GM12878 (cell line): ENCODE measurements at regions not wholly inside any gene's neighbourhood (a gene's known extent, or its start where the extent isn't known, plus 50 kb on each side); places are given as distances from the start of the nearest gene placed in this dataset.
A peak's percentile ranks its signal among the peaks of the same experiment; 100 is the strongest.

Experiments
- ATAC-seq: fragments of 200-7000 bp; cut with Tn5 transposase; 3 replicates; pipeline ENCODE4 v1.9.1; 2020; ENCODE audit warnings: mild to moderate bottlenecking, moderate library complexity
- BruUV-seq: library from RNA; stranded (reverse); fragments of 400-500 nt; replicated peaks from 2 replicates; lab custom pipeline; 2021; lab: Mats Ljungman, UMichigan
- CTCF ChIA-PET: fragments of 300-600 bp; sonication (Branson Sonifier 250); formaldehyde crosslinking; extraction: SDS; loops from one replicate; lab custom pipeline; 2021; ENCODE audit warnings: inconsistent platforms; lab: Yijun Ruan, JAX
- POLR2A ChIA-PET: fragments of 350-600 bp; formaldehyde crosslinking; extraction: SDS; loops from one replicate; lab custom pipeline; 2021; ENCODE audit warnings: inconsistent platforms; lab: Charles Lee
- RAD21 ChIA-PET: fragments of 300-600 bp; sonication (Branson Sonifier 250); formaldehyde crosslinking; loops from one replicate; lab custom pipeline; 2023; ENCODE audit warnings: antibody characterized with exemption; ENCODE audit not compliant: unreplicated experiment; lab: Charles Lee
- SMC1A ChIA-PET: fragments of 300-600 bp; sonication (Branson Sonifier 250); formaldehyde crosslinking; loops from one replicate; lab custom pipeline; 2023; ENCODE audit not compliant: unreplicated experiment, uncharacterized antibody; lab: Charles Lee
- DNase-seq: peaks from one replicate; pipeline ENCODE4 v3.0.0-alpha.2; 2011; ENCODE audit warnings: low read depth, low spot score
- FAIRE-seq: peaks from 3 replicates; lab custom pipeline; 2011; peaks lifted over from hg19 to GRCh38; lab: Jason Lieb, UNC
- H2AFZ ChIP-seq: 2 replicates; pipeline ENCODE4 v1.6.0; 2011; ENCODE audit warnings: low read depth, low read length, control low read depth; ENCODE audit not compliant: control insufficient read depth
- H3K27ac ChIP-seq: 2 replicates; pipeline ENCODE4 v1.5.1; 2011; ENCODE audit warnings: control low read depth; ENCODE audit not compliant: control insufficient read depth, insufficient read depth
- H3K27me3 ChIP-seq, 2 experiments: replicated peaks in 1 of 2; 2 replicates each; pipeline versions ENCODE4 v1.6.0 to v1.6.1; 2011; ENCODE audit warnings: low read length in 1 of 2; ENCODE audit not compliant: control insufficient read depth in 2 of 2, insufficient read depth in 2 of 2
- H3K36me3 ChIP-seq, 2 experiments: 2 replicates each; pipeline ENCODE4 v1.5.1; 2011; ENCODE audit warnings: low read length in 1 of 2; ENCODE audit not compliant: control insufficient read depth in 2 of 2, insufficient read depth in 2 of 2
- H3K4me1 ChIP-seq: 2 replicates; pipeline ENCODE4 v1.6.1; 2011; ENCODE audit warnings: mild to moderate bottlenecking, low read length, moderate library complexity, mixed read lengths; ENCODE audit not compliant: control insufficient read depth, insufficient read depth
- H3K4me2 ChIP-seq: 2 replicates; pipeline ENCODE4 v1.6.0; 2011; ENCODE audit warnings: control low read depth; ENCODE audit not compliant: control insufficient read depth, insufficient read depth
- H3K4me3 ChIP-seq: fragments of 200-600 bp; sonication (generic); 2 replicates; pipeline ENCODE4 v1.5.1; 2016
- H3K79me2 ChIP-seq: 2 replicates; pipeline ENCODE4 v1.6.0; 2011; ENCODE audit warnings: low read length; ENCODE audit not compliant: control insufficient read depth, insufficient read depth
- H3K9ac ChIP-seq: 2 replicates; pipeline ENCODE4 v1.8.0; 2011; ENCODE audit warnings: low read length, control low read depth, mixed read lengths; ENCODE audit not compliant: control insufficient read depth, insufficient read depth
- H3K9me3 ChIP-seq: replicated peaks from 3 replicates; pipeline ENCODE4 v1.5.1; 2011; ENCODE audit warnings: mild to moderate bottlenecking, low read length; ENCODE audit not compliant: control insufficient read depth, insufficient read depth
- H4K20me1 ChIP-seq: 2 replicates; pipeline ENCODE4 v1.6.0; 2011; ENCODE audit not compliant: control insufficient read depth, insufficient read depth
- EP300 ChIP-seq, 2 experiments: fragments of 150-350 bp in 1 of 2; IDR thresholded peaks; 2 replicates each; pipeline ENCODE4 v1.6.1; 2011 to 2012; ENCODE audit warnings: low read depth in 2 of 2, low read length in 2 of 2, borderline replicate concordance in 1 of 2, improper control_type of control experiment in 1 of 2, inconsistent platforms in 1 of 2; ENCODE audit not compliant: control insufficient read depth in 1 of 2
- IKZF2 ChIP-seq, 2 experiments: fragments of 450-650 bp; IDR thresholded peaks; 2 replicates each; pipeline ENCODE4 v1.6.1; 2017; ENCODE audit warnings: mild to moderate bottlenecking in 2 of 2, moderate library complexity in 2 of 2
- MYC ChIP-seq: IDR thresholded peaks from 2 replicates; pipeline ENCODE4 v1.6.1; 2011; ENCODE audit warnings: mild to moderate bottlenecking, low read length, moderate library complexity, inconsistent platforms; ENCODE audit not compliant: insufficient read depth, insufficient replicate concordance, insufficient read length, severe bottlenecking
- PML ChIP-seq: IDR thresholded peaks from 2 replicates; pipeline ENCODE4 v1.6.1; 2012; ENCODE audit warnings: low read length, inconsistent platforms
- POLR2AphosphoS2 ChIP-seq: IDR thresholded peaks from 2 replicates; pipeline ENCODE4 v1.6.1; 2011; ENCODE audit warnings: low read depth, mild to moderate bottlenecking, low read length, improper control_type of control experiment, moderate library complexity
- RAD51 ChIP-seq: fragments of 450-650 bp; IDR thresholded peaks from 2 replicates; pipeline ENCODE4 v1.6.1; 2016; ENCODE audit warnings: moderate library complexity, mild to moderate bottlenecking, inconsistent platforms
- WGBS: methylation state at CpG from one replicate; pipeline ENCODE4 v1.1.6; 2016; ENCODE audit warnings: low lambda C conversion rate; ENCODE audit not compliant: insufficient replicate concordance, insufficient coverage; ENCODE audit errors: missing lambda C conversion rate; 5-methylcytosine and 5-hydroxymethylcytosine counted together
- in situ Hi-C: fragments of 300-500 bp; cut with MboI; formaldehyde crosslinking; loops from 9 replicates; pipeline ENCODE4 v1.14.3; 2018; ENCODE audit warnings: mixed read lengths
- intact Hi-C: fragments of 100-400 bp; cut with micrococcal nuclease; formaldehyde crosslinking; loops from one replicate; pipeline ENCODE4 v1.14.2; 2022; ENCODE audit not compliant: unreplicated experiment
- TF ChIP-seq, protein P1 (sequence below): IDR thresholded peaks from 2 replicates; pipeline ENCODE4 v1.6.1; 2012; ENCODE audit warnings: low read length, inconsistent platforms
- TF ChIP-seq, protein P2 (sequence below): fragments of 450-650 bp; formaldehyde crosslinking; IDR thresholded peaks from 2 replicates; pipeline ENCODE4 v1.4.0; 2020; ENCODE audit warnings: mild to moderate bottlenecking, moderate library complexity
- TF ChIP-seq, protein P3 (sequence below): fragments of 450-650 bp; IDR thresholded peaks from 2 replicates; pipeline ENCODE4 v1.6.1; 2017; ENCODE audit warnings: mild to moderate bottlenecking
- TF ChIP-seq, protein P4 (sequence below): fragments of 450-650 bp; IDR thresholded peaks from 2 replicates; pipeline ENCODE4 v1.6.1; 2017; ENCODE audit warnings: borderline replicate concordance
- TF ChIP-seq, protein P5 (sequence below): IDR thresholded peaks from 2 replicates; pipeline ENCODE4 v1.6.1; 2011; ENCODE audit warnings: borderline replicate concordance, low read depth, mild to moderate bottlenecking, moderate library complexity, low read length; ENCODE audit not compliant: insufficient read depth, poor library complexity, severe bottlenecking

DNA sequence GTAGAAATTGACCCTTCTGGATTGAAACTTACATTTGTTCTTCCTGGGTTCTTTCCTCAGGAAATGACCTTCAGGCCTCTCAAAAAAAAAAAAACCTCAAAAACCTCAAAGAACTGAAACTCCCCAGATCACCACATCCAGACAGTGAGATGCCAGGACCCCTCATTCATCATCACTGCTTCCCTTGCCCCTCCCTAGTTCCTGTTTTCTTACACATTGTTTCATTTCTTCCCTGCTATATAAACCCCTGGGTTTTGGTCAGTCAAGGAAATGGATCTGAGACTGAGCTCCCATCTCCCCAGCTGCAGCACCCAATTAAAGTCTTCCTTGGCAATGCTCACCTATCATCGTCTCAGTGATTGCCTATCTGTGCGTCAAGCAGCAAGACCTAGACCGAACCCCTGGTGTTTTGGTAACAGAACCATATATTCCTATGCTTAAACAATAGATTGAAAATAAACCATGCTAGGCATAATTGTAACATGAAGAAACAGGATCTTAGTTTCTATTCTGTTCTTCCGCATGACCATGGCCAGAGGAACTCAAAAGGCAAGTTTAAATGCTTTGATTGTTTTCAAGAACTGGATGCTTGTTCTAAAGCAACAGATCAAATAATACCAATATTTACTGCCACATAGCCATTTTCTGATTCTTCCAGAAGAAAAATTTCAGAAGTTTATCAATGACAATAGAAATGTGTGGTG is 108.0 kb upstream of the MAX start:
- ChIA-PET POLR2A (no interaction called here), SMC1A (interaction anchor here (0.5 to 0.7 kb wide), 2 partner anchors 45 to 91 kb away, joined by 3 to 4 read pairs; no protein-coding TSS in a partner anchor), CTCF (no interaction called here), RAD21 (interaction anchor here (1.0 kb wide), 1 partner anchor 82 kb away, joined by 6 read pairs; no protein-coding TSS in a partner anchor)
- DNase-seq: peak; percentile 71
- Histone ChIP-seq H3K27ac (peak overlapping the region; percentile 21), H3K9ac (0 out of 2 replicates have a peak overlapping the region, but pooled peaks have one; percentile 10), H3K27me3 (no peaks in the 10 kb centered on the region), H3K36me3 (no peaks in the 10 kb centered on the region), H3K4me1 (peaks cover 44% of the 10 kb centered on the region), H3K4me3 (peak overlapping the region; percentile 2; the same call in 1 of the 2 replicates), H2AFZ (no peak overlapping the region), H3K9me3 (no peaks in the 10 kb centered on the region), H3K4me2 (peak overlapping the region; percentile 56), H3K79me2 (no peaks in the 10 kb centered on the region), H4K20me1 (no peaks in the 10 kb centered on the region)
- no peak for FAIRE-seq
- BruUV-seq: no TSS peak
- peak; percentile 12 for ATAC-seq
- in situ Hi-C loops: no loop called here
- 42% methylated on average over 4 of the region's 4 CpGs for WGBS
- intact Hi-C loops: loop anchor here (1.0 kb wide), 2 partner anchors 18 to 41 kb away; no protein-coding TSS in a partner anchor
- TF ChIP-seq, protein P1, sequence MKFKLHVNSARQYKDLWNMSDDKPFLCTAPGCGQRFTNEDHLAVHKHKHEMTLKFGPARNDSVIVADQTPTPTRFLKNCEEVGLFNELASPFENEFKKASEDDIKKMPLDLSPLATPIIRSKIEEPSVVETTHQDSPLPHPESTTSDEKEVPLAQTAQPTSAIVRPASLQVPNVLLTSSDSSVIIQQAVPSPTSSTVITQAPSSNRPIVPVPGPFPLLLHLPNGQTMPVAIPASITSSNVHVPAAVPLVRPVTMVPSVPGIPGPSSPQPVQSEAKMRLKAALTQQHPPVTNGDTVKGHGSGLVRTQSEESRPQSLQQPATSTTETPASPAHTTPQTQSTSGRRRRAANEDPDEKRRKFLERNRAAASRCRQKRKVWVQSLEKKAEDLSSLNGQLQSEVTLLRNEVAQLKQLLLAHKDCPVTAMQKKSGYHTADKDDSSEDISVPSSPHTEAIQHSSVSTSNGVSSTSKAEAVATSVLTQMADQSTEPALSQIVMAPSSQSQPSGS: peak; percentile 92
- TF ChIP-seq RAD51 (no peak), MYC (no peak), IKZF2 (IDR thresholded peaks at IDR 0.05) (peak; percentile 73 to 80; a peak in 3 of 4 replicates), PML (peak; percentile 74; the same call in 1 of the 2 replicates), EP300 (IDR thresholded peaks at IDR 0.05; ENCODE audit: borderline replicate concordance in 1 of 2, control insufficient read depth in 1 of 2, low read depth in 2 of 2, low read length in 2 of 2) (peak in 1 of 2 experiments; percentile 49; a peak in 1 of 4 replicates), POLR2AphosphoS2 (no peak)
- TF ChIP-seq, protein P2, sequence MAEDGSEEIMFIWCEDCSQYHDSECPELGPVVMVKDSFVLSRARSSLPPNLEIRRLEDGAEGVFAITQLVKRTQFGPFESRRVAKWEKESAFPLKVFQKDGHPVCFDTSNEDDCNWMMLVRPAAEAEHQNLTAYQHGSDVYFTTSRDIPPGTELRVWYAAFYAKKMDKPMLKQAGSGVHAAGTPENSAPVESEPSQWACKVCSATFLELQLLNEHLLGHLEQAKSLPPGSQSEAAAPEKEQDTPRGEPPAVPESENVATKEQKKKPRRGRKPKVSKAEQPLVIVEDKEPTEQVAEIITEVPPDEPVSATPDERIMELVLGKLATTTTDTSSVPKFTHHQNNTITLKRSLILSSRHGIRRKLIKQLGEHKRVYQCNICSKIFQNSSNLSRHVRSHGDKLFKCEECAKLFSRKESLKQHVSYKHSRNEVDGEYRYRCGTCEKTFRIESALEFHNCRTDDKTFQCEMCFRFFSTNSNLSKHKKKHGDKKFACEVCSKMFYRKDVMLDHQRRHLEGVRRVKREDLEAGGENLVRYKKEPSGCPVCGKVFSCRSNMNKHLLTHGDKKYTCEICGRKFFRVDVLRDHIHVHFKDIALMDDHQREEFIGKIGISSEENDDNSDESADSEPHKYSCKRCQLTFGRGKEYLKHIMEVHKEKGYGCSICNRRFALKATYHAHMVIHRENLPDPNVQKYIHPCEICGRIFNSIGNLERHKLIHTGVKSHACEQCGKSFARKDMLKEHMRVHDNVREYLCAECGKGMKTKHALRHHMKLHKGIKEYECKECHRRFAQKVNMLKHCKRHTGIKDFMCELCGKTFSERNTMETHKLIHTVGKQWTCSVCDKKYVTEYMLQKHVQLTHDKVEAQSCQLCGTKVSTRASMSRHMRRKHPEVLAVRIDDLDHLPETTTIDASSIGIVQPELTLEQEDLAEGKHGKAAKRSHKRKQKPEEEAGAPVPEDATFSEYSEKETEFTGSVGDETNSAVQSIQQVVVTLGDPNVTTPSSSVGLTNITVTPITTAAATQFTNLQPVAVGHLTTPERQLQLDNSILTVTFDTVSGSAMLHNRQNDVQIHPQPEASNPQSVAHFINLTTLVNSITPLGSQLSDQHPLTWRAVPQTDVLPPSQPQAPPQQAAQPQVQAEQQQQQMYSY (CRISPR knock-in tag): no peak
- TF ChIP-seq, protein P3, sequence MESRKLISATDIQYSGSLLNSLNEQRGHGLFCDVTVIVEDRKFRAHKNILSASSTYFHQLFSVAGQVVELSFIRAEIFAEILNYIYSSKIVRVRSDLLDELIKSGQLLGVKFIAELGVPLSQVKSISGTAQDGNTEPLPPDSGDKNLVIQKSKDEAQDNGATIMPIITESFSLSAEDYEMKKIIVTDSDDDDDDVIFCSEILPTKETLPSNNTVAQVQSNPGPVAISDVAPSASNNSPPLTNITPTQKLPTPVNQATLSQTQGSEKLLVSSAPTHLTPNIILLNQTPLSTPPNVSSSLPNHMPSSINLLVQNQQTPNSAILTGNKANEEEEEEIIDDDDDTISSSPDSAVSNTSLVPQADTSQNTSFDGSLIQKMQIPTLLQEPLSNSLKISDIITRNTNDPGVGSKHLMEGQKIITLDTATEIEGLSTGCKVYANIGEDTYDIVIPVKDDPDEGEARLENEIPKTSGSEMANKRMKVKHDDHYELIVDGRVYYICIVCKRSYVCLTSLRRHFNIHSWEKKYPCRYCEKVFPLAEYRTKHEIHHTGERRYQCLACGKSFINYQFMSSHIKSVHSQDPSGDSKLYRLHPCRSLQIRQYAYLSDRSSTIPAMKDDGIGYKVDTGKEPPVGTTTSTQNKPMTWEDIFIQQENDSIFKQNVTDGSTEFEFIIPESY: no peak
- TF ChIP-seq, protein P4, sequence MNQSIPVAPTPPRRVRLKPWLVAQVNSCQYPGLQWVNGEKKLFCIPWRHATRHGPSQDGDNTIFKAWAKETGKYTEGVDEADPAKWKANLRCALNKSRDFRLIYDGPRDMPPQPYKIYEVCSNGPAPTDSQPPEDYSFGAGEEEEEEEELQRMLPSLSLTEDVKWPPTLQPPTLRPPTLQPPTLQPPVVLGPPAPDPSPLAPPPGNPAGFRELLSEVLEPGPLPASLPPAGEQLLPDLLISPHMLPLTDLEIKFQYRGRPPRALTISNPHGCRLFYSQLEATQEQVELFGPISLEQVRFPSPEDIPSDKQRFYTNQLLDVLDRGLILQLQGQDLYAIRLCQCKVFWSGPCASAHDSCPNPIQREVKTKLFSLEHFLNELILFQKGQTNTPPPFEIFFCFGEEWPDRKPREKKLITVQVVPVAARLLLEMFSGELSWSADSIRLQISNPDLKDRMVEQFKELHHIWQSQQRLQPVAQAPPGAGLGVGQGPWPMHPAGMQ: no peak
- TF ChIP-seq, protein P5, sequence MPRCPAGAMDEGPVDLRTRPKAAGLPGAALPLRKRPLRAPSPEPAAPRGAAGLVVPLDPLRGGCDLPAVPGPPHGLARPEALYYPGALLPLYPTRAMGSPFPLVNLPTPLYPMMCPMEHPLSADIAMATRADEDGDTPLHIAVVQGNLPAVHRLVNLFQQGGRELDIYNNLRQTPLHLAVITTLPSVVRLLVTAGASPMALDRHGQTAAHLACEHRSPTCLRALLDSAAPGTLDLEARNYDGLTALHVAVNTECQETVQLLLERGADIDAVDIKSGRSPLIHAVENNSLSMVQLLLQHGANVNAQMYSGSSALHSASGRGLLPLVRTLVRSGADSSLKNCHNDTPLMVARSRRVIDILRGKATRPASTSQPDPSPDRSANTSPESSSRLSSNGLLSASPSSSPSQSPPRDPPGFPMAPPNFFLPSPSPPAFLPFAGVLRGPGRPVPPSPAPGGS: peak; percentile 69
